IMR-90 (cell line): ENCODE measurements at regions not wholly inside any gene's neighbourhood (a gene's known extent, or its start where the extent isn't known, plus 50 kb on each side); places are given as distances from the start of the nearest gene placed in this dataset.

Experiments used
- ATAC-seq: fragments of 200-7000 bp; cut with Tn5 transposase; 2 replicates; pipeline ENCODE4 v1.9.1; 2020; ENCODE audit warnings: low read depth, mild to moderate bottlenecking, moderate library complexity
- BruUV-seq: library from RNA; stranded (reverse); fragments of 400-500 nt; replicated peaks from 2 replicates; lab custom pipeline; 2021; lab: Mats Ljungman, UMichigan
- CTCF ChIA-PET: fragments of 300-600 bp; formaldehyde crosslinking; extraction: SDS; loops from one replicate; lab custom pipeline; 2021; ENCODE audit warnings: antibody characterized with exemption; lab: Yijun Ruan, JAX
- POLR2A ChIA-PET: fragments of 300-600 bp; sonication (Branson Sonifier 250); formaldehyde crosslinking; loops from one replicate; lab custom pipeline; 2022; ENCODE audit warnings: antibody characterized with exemption; ENCODE audit not compliant: unreplicated experiment; lab: Charles Lee
- DNase-seq: peaks from one replicate; pipeline ENCODE4 v3.0.0; 2013
- H2AFZ ChIP-seq: replicated peaks from 2 replicates; pipeline ENCODE3; 2013; ENCODE audit warnings: low read length, mild to moderate bottlenecking; ENCODE audit not compliant: poor library complexity
- H2AK5ac ChIP-seq: 2 replicates; pipeline ENCODE4 v1.6.1; 2013; ENCODE audit warnings: low read depth, low read length, inconsistent platforms
- H2AK9ac ChIP-seq: replicated peaks from 2 replicates; pipeline ENCODE3; 2013; ENCODE audit warnings: mild to moderate bottlenecking, low read depth, low read length, moderate library complexity; ENCODE audit not compliant: poor library complexity
- H2BK120ac ChIP-seq: 2 replicates; pipeline ENCODE4 v1.6.1; 2013; ENCODE audit warnings: low read depth, low read length, inconsistent platforms
- H2BK15ac ChIP-seq: 3 replicates; pipeline ENCODE4 v1.6.1; 2013; ENCODE audit warnings: low read depth, low read length, inconsistent platforms
- H2BK20ac ChIP-seq: 2 replicates; pipeline ENCODE4 v1.6.1; 2013; ENCODE audit warnings: low read depth, mild to moderate bottlenecking, inconsistent platforms, low read length, moderate library complexity
- H2BK5ac ChIP-seq: 2 replicates; pipeline ENCODE4 v1.6.1; 2013; ENCODE audit warnings: mild to moderate bottlenecking, low read depth, low read length, inconsistent platforms; ENCODE audit not compliant: poor library complexity, severe bottlenecking
- H3K14ac ChIP-seq: replicated peaks from 2 replicates; pipeline ENCODE4 v1.6.1; 2013; ENCODE audit warnings: low read depth, low read length, inconsistent platforms
- H3K18ac ChIP-seq: 2 replicates; pipeline ENCODE4 v1.6.1; 2013; ENCODE audit warnings: low read depth, low read length, control low read depth
- H3K23ac ChIP-seq: 2 replicates; pipeline ENCODE4 v1.6.1; 2013; ENCODE audit warnings: low read depth, low read length, inconsistent platforms
- H3K27ac ChIP-seq: 2 replicates; pipeline ENCODE4 v1.5.1; 2013; ENCODE audit warnings: mild to moderate bottlenecking, control low read depth, low read length; ENCODE audit not compliant: insufficient read depth
- H3K27me3 ChIP-seq: 2 replicates; pipeline ENCODE4 v1.6.1; 2013; ENCODE audit warnings: low read length; ENCODE audit not compliant: control insufficient read depth, insufficient read depth
- H3K36me3 ChIP-seq: 2 replicates; pipeline ENCODE4 v1.6.1; 2013; ENCODE audit warnings: low read length, mixed read lengths; ENCODE audit not compliant: control insufficient read depth, insufficient read depth
- H3K4ac ChIP-seq: 2 replicates; pipeline ENCODE4 v1.6.1; 2013; ENCODE audit warnings: low read depth, low read length, inconsistent platforms
- H3K4me1 ChIP-seq: 2 replicates; pipeline ENCODE4 v1.6.1; 2013; ENCODE audit warnings: low read length, mixed read lengths; ENCODE audit not compliant: control insufficient read depth, insufficient read depth
- H3K4me2 ChIP-seq: 2 replicates; pipeline ENCODE4 v1.6.1; 2013; ENCODE audit warnings: low read depth, mild to moderate bottlenecking, control low read depth, low read length, moderate library complexity
- H3K4me3 ChIP-seq: 2 replicates; pipeline ENCODE4 v1.5.1; 2013; ENCODE audit warnings: low read depth, mild to moderate bottlenecking, control low read depth, low read length, moderate library complexity; ENCODE audit not compliant: insufficient read depth
- H3K56ac ChIP-seq: 2 replicates; pipeline ENCODE4 v1.6.1; 2013; ENCODE audit warnings: low read length, inconsistent platforms; ENCODE audit not compliant: insufficient read depth; ENCODE audit errors: extremely low read depth
- H3K79me1 ChIP-seq, 2 experiments: 2 replicates each; pipeline ENCODE4 v1.6.1; 2013; ENCODE audit warnings: low read length in 2 of 2, inconsistent platforms in 1 of 2, low read depth in 1 of 2
- H3K9ac ChIP-seq: 2 replicates; pipeline ENCODE4 v1.6.1; 2013; ENCODE audit warnings: low read depth, low read length, control low read depth
- H3K9me1 ChIP-seq: 2 replicates; pipeline ENCODE4 v1.6.1; 2013; ENCODE audit warnings: low read length, inconsistent platforms; ENCODE audit not compliant: insufficient read depth
- H3K9me3 ChIP-seq: 2 replicates; pipeline ENCODE4 v1.6.1; 2013; ENCODE audit warnings: low read length; ENCODE audit not compliant: control insufficient read depth, insufficient read depth
- H4K20me1 ChIP-seq: 2 replicates; pipeline ENCODE4 v1.6.1; 2013; ENCODE audit warnings: low read length, inconsistent platforms; ENCODE audit not compliant: insufficient read depth
- H4K5ac ChIP-seq: 2 replicates; pipeline ENCODE4 v1.6.1; 2013; ENCODE audit warnings: mild to moderate bottlenecking, low read depth, low read length, control low read depth
- H4K8ac ChIP-seq, 2 experiments: 2 replicates each; pipeline ENCODE4 v1.6.1; 2013; ENCODE audit warnings: low read depth in 2 of 2, low read length in 2 of 2, control low read depth in 1 of 2, inconsistent platforms in 1 of 2
- H4K91ac ChIP-seq: 2 replicates; pipeline ENCODE4 v1.6.1; 2013; ENCODE audit warnings: low read depth, low read length, inconsistent platforms; ENCODE audit not compliant: insufficient read depth
- BHLHE40 ChIP-seq: fragments of 150-350 bp; IDR thresholded peaks from 2 replicates; pipeline ENCODE4 v1.6.1; 2016; ENCODE audit warnings: mild to moderate bottlenecking, low read depth, low read length
- CEBPB ChIP-seq: IDR thresholded peaks from 2 replicates; pipeline ENCODE4 v1.6.1; 2012; ENCODE audit warnings: low read depth, low read length, improper control_type of control experiment
- CHD1 ChIP-seq: IDR thresholded peaks from 2 replicates; pipeline ENCODE4 v1.6.1; 2012; ENCODE audit warnings: low read depth, low read length, improper control_type of control experiment
- CTCF ChIP-seq: conservative IDR thresholded peaks from 2 replicates; pipeline ENCODE4 v1.5.1; 2012; ENCODE audit warnings: mild to moderate bottlenecking, low read depth, low read length, improper control_type of control experiment
- ELK1 ChIP-seq: fragments of 150-350 bp; IDR thresholded peaks from 2 replicates; pipeline ENCODE4 v1.6.1; 2016; ENCODE audit warnings: low read depth, mild to moderate bottlenecking, low read length, moderate library complexity, borderline replicate concordance
- FOS ChIP-seq: fragments of 150-350 bp; IDR thresholded peaks from 2 replicates; pipeline ENCODE4 v1.6.1; 2016; ENCODE audit warnings: low read depth, low read length
- MAFK ChIP-seq: IDR thresholded peaks from 2 replicates; pipeline ENCODE4 v1.6.1; 2012; ENCODE audit warnings: low read depth, low read length, improper control_type of control experiment
- MAZ ChIP-seq: IDR thresholded peaks from 2 replicates; pipeline ENCODE4 v1.6.1; 2012; ENCODE audit warnings: low read depth, mild to moderate bottlenecking, low read length, improper control_type of control experiment, moderate library complexity, borderline replicate concordance
- MXI1 ChIP-seq: IDR thresholded peaks from 2 replicates; pipeline ENCODE4 v1.6.1; 2012; ENCODE audit warnings: low read depth, mild to moderate bottlenecking, low read length, moderate library complexity, borderline replicate concordance
- NFE2L2 ChIP-seq: fragments of 150-350 bp; IDR thresholded peaks from 2 replicates; pipeline ENCODE4 v1.6.1; 2016; ENCODE audit warnings: low read depth, mild to moderate bottlenecking, low read length
- RAD21 ChIP-seq: IDR thresholded peaks from 2 replicates; pipeline ENCODE4 v1.6.1; 2012; ENCODE audit warnings: low read length, improper control_type of control experiment
- RCOR1 ChIP-seq: IDR thresholded peaks from 2 replicates; pipeline ENCODE4 v1.6.1; 2012; ENCODE audit warnings: mild to moderate bottlenecking, low read length, improper control_type of control experiment; ENCODE audit not compliant: insufficient replicate concordance
- RFX5 ChIP-seq: IDR thresholded peaks from 2 replicates; pipeline ENCODE4 v1.8.0; 2012; ENCODE audit warnings: low read depth, mild to moderate bottlenecking, low read length, moderate library complexity
- SMC3 ChIP-seq: fragments of 150-350 bp; IDR thresholded peaks from 2 replicates; pipeline ENCODE4 v1.6.1; 2016; ENCODE audit warnings: low read depth, mild to moderate bottlenecking, antibody characterized with exemption, low read length, moderate library complexity
- WGBS, 2 experiments: methylation state at CpG; one replicate each; pipeline versions ENCODE4 v1.1.5 to v1.1.7; 2013; ENCODE audit warnings: missing lambda C conversion rate in 2 of 2; ENCODE audit not compliant: insufficient read length in 1 of 2; ENCODE audit errors: extremely low coverage in 2 of 2; 5-methylcytosine and 5-hydroxymethylcytosine counted together
- dilution Hi-C: fragments of 300-500 bp; cut with HindIII; formaldehyde crosslinking; loops from one replicate; pipeline ENCODE4 v1.14.3; 2018; ENCODE audit warnings: low sequenced_read_pairs; ENCODE audit not compliant: unreplicated experiment
- in situ Hi-C: fragments of 300-500 bp; cut with MboI; formaldehyde crosslinking; loops from 3 replicates; pipeline ENCODE4 v1.14.3; 2019; ENCODE audit warnings: low sequenced_read_pairs, inconsistent platforms, mixed read lengths
- intact Hi-C: fragments of 100-400 bp; cut with micrococcal nuclease; formaldehyde crosslinking; loops from 2 replicates; pipeline ENCODE4 v1.10.0; 2022
- TF ChIP-seq, protein P1 (sequence below): fragments of 150-350 bp; IDR thresholded peaks from 2 replicates; pipeline ENCODE4 v1.6.1; 2017; ENCODE audit warnings: mild to moderate bottlenecking, antibody characterized with exemption, low read length, low read depth

- Histone ChIP-seq H3K23ac (no peak overlapping the region), H3K18ac (no peak overlapping the region), H2BK20ac (no peak overlapping the region), H2BK15ac (no peak overlapping the region), H2AFZ (no peak overlapping the region), H3K56ac (no peak overlapping the region), H3K4me1 (no peaks in the 10 kb centered on the region), H3K14ac (no peak overlapping the region), H4K8ac (no peak overlapping the region), H4K5ac (no peak overlapping the region), H4K20me1 (no peaks in the 10 kb centered on the region), H3K4ac (no peak overlapping the region), H3K9me1 (no peaks in the 10 kb centered on the region), H3K27me3 (no peaks in the 10 kb centered on the region; the same call in 1 of the 2 replicates), H2BK5ac (no peak overlapping the region), H3K9ac (no peak overlapping the region), H2AK9ac (no peak overlapping the region), H3K4me2 (no peak overlapping the region), H2BK120ac (no peak overlapping the region), H3K36me3 (no peaks in the 10 kb centered on the region), H4K91ac (no peak overlapping the region), H2AK5ac (no peak overlapping the region), H3K27ac (no peak overlapping the region), H3K9me3 (no peaks in the 10 kb centered on the region), H3K79me1 (no peaks in the 10 kb centered on the region), H3K4me3 (no peak overlapping the region)
- DNase-seq = no peak
- no TSS peak for BruUV-seq
- intact Hi-C loops (no loop called here), in situ Hi-C loops (no loop called here), dilution Hi-C loops (no loop called here)
- no peak for ATAC-seq
- ChIA-PET POLR2A (no interaction called here), CTCF (interaction anchor here (0.6 to 0.9 kb wide), 2 partner anchors 61 to 74 kb away, joined by 3 read pairs; no protein-coding TSS in a partner anchor)
- WGBS, 2 experiments = no CpG with 5 or more reads among the region's 8 CpGs
- no peak for TF ChIP-seq RAD21
- TF ChIP-seq, protein P1, sequence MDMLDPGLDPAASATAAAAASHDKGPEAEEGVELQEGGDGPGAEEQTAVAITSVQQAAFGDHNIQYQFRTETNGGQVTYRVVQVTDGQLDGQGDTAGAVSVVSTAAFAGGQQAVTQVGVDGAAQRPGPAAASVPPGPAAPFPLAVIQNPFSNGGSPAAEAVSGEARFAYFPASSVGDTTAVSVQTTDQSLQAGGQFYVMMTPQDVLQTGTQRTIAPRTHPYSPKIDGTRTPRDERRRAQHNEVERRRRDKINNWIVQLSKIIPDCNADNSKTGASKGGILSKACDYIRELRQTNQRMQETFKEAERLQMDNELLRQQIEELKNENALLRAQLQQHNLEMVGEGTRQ = no peak
- no peak for TF ChIP-seq CHD1
- TF ChIP-seq RFX5 = no peak
- TF ChIP-seq ELK1 = no peak
- TF ChIP-seq CEBPB = no peak
- no peak for TF ChIP-seq FOS
- no peak for TF ChIP-seq NFE2L2
- TF ChIP-seq MAFK = no peak
- no peak for TF ChIP-seq BHLHE40
- no peak for TF ChIP-seq SMC3
- TF ChIP-seq CTCF = no peak
- TF ChIP-seq RCOR1 = no peak
- no peak for TF ChIP-seq MAZ
- TF ChIP-seq MXI1 = no peak
Measured at GRCh38 chr6:106886922-106887797, 87.4 kb downstream of the CD24 start.
